ENCODE measurements at regions not wholly inside any gene's neighbourhood (a gene's known extent, or its start where the extent isn't known, plus 50 kb on each side); places are given as distances from the start of the nearest gene placed in this dataset.

DNA sequence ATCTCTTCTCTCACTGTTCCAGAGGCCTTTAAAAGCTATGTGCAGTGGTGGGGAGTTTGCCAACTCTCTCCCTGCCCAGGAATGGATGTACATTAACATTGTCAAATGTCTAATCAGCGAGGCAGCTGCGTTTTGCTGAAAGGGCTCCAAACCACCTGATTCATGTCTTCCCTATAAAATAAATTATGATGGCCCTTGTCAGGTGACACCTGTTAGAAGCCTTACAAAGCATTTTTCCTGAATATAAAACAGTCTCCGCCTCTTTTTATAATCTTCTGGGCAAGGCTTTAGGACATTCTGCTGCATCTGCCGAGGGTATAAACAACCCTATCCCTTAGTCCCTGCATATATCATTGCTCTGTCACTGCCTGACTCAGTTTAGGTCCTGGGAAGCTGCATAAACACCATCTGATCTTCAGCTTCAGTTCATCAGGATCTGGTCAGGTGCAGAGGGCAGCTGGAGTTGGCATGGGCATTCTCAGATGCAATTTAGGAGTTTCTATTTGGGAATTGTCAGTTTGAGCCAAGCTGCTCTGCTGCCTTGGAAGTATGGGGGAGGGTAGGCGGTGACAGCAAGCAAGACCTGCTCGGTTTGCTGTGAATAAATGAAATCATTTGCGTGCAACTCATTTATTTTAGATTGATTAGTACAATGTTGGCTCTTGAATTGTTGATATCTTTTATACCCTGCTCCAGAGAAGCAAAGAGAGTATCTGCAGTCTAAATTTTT lies 103.5 kb downstream of the ACER2 start:
- TF ChIP-seq CTCF (conservative IDR thresholded peaks at IDR 0.05 in 1 of 2, IDR thresholded peaks at IDR 0.05 in 1 of 2; ENCODE audit: extremely low read depth in 1 of 2, insufficient read depth in 1 of 2, low read depth in 1 of 2, low read length in 2 of 2), result no peak
- TF ChIP-seq EZH2 (IDR thresholded peaks at IDR 0.05; ENCODE audit: borderline replicate concordance, low read length), result no peak
